ENCODE measurements at regions not wholly inside any gene's neighbourhood (a gene's known extent, or its start where the extent isn't known, plus 50 kb on each side); places are given as distances from the start of the nearest gene placed in this dataset.
A peak's percentile ranks its signal among the peaks of the same experiment; 100 is the strongest.

- TF ChIP-seq REL (CRISPR knock-in tag; conservative IDR thresholded peaks at IDR 0.05) = peak; percentile 77; the same call in 1 of the 2 replicates
- TF ChIP-seq RXRA (CRISPR knock-in tag; IDR thresholded peaks at IDR 0.05) = peak; percentile 99
- TF ChIP-seq SRF (IDR thresholded peaks at IDR 0.05; ENCODE audit: low read depth, low read length) = peak; percentile 88
- no peak for TF ChIP-seq KLF13 (CRISPR knock-in tag; IDR thresholded peaks at IDR 0.05)
- TF ChIP-seq ZNF468 (CRISPR knock-in tag; IDR thresholded peaks at IDR 0.05) = no peak; the same call in 1 of the 2 replicates
- TF ChIP-seq PRPF4 (IDR thresholded peaks at IDR 0.05; ENCODE audit: low read depth, low read length, poor library complexity, severe bottlenecking) = peak; percentile 71
- TF ChIP-seq ZGPAT (CRISPR knock-in tag; IDR thresholded peaks at IDR 0.05) = peak; percentile 100
- TF ChIP-seq ZNF224 (CRISPR knock-in tag; IDR thresholded peaks at IDR 0.05) = peak; percentile 83; the same call in 1 of the 2 replicates
- peak; percentile 99 for TF ChIP-seq POGZ (CRISPR knock-in tag; IDR thresholded peaks at IDR 0.05)
- TF ChIP-seq TAF1 (CRISPR knock-in tag; IDR thresholded peaks at IDR 0.05) = peak; percentile 66
- peak; percentile 99 for TF ChIP-seq ATF2 (CRISPR knock-in tag; IDR thresholded peaks at IDR 0.05)
- TF ChIP-seq ZNF138 (CRISPR knock-in tag; IDR thresholded peaks at IDR 0.05; ENCODE audit: low read depth) = no peak
- no peak for TF ChIP-seq MAFG (CRISPR knock-in tag; IDR thresholded peaks at IDR 0.05)
- no peak for TF ChIP-seq REXO4 (CRISPR knock-in tag; IDR thresholded peaks at IDR 0.05; ENCODE audit: borderline replicate concordance)
- TF ChIP-seq TERF1 (CRISPR knock-in tag; IDR thresholded peaks at IDR 0.05) = no peak
- TF ChIP-seq, protein P1, sequence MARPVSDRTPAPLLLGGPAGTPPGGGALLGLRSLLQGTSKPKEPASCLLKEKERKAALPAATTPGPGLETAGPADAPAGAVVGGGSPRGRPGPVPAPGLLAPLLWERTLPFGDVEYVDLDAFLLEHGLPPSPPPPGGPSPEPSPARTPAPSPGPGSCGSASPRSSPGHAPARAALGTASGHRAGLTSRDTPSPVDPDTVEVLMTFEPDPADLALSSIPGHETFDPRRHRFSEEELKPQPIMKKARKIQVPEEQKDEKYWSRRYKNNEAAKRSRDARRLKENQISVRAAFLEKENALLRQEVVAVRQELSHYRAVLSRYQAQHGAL (CRISPR knock-in tag; IDR thresholded peaks at IDR 0.05; ENCODE audit: not compliant biosample characterization) = no peak
- TF ChIP-seq LCORL (IDR thresholded peaks at IDR 0.05) = peak; percentile 76; the same call in 1 of the 2 replicates
- peak; percentile 100 for TF ChIP-seq LCORL (CRISPR knock-in tag; IDR thresholded peaks at IDR 0.05)
- no peak for TF ChIP-seq AGO1 (IDR thresholded peaks at IDR 0.05; ENCODE audit: low read depth, low read length, poor library complexity, severe bottlenecking)
- TF ChIP-seq ZNF781 (CRISPR knock-in tag; IDR thresholded peaks at IDR 0.05; ENCODE audit: borderline replicate concordance, not compliant biosample characterization) = no peak
- peak; percentile 97 for TF ChIP-seq MLX (CRISPR knock-in tag; IDR thresholded peaks at IDR 0.05)
- TF ChIP-seq ZNF274 (CRISPR knock-in tag; IDR thresholded peaks at IDR 0.05) = peak; percentile 85
Observed at GRCh38 chr20:17863577-17864292, 104.9 kb downstream of the SNX5 start (continued).

Data from HepG2 (cell line).